ENCODE measurements at regions not wholly inside any gene's neighbourhood (a gene's known extent, or its start where the extent isn't known, plus 50 kb on each side); places are given as distances from the start of the nearest gene placed in this dataset.

GRCh38 chr6:170028629-170029345, 262.1 kb downstream of the DLL1 start:
- TF ChIP-seq, protein P1, sequence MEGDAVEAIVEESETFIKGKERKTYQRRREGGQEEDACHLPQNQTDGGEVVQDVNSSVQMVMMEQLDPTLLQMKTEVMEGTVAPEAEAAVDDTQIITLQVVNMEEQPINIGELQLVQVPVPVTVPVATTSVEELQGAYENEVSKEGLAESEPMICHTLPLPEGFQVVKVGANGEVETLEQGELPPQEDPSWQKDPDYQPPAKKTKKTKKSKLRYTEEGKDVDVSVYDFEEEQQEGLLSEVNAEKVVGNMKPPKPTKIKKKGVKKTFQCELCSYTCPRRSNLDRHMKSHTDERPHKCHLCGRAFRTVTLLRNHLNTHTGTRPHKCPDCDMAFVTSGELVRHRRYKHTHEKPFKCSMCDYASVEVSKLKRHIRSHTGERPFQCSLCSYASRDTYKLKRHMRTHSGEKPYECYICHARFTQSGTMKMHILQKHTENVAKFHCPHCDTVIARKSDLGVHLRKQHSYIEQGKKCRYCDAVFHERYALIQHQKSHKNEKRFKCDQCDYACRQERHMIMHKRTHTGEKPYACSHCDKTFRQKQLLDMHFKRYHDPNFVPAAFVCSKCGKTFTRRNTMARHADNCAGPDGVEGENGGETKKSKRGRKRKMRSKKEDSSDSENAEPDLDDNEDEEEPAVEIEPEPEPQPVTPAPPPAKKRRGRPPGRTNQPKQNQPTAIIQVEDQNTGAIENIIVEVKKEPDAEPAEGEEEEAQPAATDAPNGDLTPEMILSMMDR (IDR thresholded peaks at IDR 0.05) = no peak
- TF ChIP-seq POLR2A (IDR thresholded peaks at IDR 0.05) = no peak
